Suprapubic skin (tissue), 3 donors: ENCODE measurements at regions not wholly inside any gene's neighbourhood (a gene's known extent, or its start where the extent isn't known, plus 50 kb on each side); places are given as distances from the start of the nearest gene placed in this dataset.

Source experiments
- EP300 ChIP-seq: sonication (generic); formaldehyde crosslinking; IDR thresholded peaks from one replicate; pipeline ENCODE4 v1.6.1; 2017; ENCODE audit warnings: antibody characterized with exemption
- POLR2A ChIP-seq, 2 donors: fragments of 450-650 bp; IDR thresholded peaks; one replicate each; pipeline ENCODE4 v1.6.1; 2017; ENCODE audit warnings: antibody characterized with exemption in 2 of 2, mild to moderate bottlenecking in 2 of 2, moderate library complexity in 2 of 2
- TF ChIP-seq, protein P1 (sequence below), 2 donors: fragments of 200-600 bp in 1 of 2; fragments of 450-650 bp in 1 of 2; sonication (generic) in 1 of 2; IDR thresholded peaks; one replicate each; pipeline ENCODE4 v1.5.1; 2016 to 2019; ENCODE audit warnings: antibody characterized with exemption in 2 of 2, mild to moderate bottlenecking in 1 of 2, moderate library complexity in 1 of 2

- TF ChIP-seq EP300 (no peak), POLR2A (IDR thresholded peaks at IDR 0.05) (no peak)
- TF ChIP-seq, protein P1, sequence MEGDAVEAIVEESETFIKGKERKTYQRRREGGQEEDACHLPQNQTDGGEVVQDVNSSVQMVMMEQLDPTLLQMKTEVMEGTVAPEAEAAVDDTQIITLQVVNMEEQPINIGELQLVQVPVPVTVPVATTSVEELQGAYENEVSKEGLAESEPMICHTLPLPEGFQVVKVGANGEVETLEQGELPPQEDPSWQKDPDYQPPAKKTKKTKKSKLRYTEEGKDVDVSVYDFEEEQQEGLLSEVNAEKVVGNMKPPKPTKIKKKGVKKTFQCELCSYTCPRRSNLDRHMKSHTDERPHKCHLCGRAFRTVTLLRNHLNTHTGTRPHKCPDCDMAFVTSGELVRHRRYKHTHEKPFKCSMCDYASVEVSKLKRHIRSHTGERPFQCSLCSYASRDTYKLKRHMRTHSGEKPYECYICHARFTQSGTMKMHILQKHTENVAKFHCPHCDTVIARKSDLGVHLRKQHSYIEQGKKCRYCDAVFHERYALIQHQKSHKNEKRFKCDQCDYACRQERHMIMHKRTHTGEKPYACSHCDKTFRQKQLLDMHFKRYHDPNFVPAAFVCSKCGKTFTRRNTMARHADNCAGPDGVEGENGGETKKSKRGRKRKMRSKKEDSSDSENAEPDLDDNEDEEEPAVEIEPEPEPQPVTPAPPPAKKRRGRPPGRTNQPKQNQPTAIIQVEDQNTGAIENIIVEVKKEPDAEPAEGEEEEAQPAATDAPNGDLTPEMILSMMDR (IDR thresholded peaks at IDR 0.05) = no peak
Observed at GRCh38 chr22:34971456-34971855, 94.5 kb upstream of the ISX start.
